ENCODE measurements at regions not wholly inside any gene's neighbourhood (a gene's known extent, or its start where the extent isn't known, plus 50 kb on each side); places are given as distances from the start of the nearest gene placed in this dataset.
"Not testable (repeated sequence)": the region's sequence is repeated elsewhere in the genome, so short reads cannot be mapped to it uniquely, and the experiment has no call there.

DNA sequence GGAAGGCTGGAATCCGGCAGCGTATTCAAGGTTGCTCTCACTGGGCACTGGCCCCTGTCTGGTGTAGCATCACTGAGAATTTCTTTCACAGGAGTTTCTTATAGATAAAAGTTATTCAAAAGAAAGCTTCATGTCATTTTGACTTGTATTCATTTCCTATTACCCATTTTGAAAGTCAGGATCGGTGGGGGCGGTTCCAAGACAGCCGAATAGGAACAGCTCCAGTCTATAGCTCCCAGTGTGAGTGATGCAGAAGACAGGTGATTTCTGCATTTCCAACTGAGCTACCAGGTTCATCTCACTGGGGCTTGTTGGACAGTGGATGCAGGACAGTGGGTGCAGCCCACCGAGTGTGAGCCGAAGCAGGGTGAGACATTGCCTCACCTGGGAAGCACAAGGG lies 51.5 kb upstream of the CDC42EP3 start:
- 81 to 100% (median 96%) methylated on average over 7 of the region's 7 CpGs for WGBS, 5 donors
- intact Hi-C loops (cut with DNase I; ENCODE audit: low total_unique reads); DNase-seq; H3K27me3 ChIP-seq (replicated peaks in 1 of 7); H3K36me3 ChIP-seq; H3K4me3 ChIP-seq; H3K4me1 ChIP-seq; H3K27ac ChIP-seq; H3K9me3 ChIP-seq: not testable (repeated sequence)

DNA sequence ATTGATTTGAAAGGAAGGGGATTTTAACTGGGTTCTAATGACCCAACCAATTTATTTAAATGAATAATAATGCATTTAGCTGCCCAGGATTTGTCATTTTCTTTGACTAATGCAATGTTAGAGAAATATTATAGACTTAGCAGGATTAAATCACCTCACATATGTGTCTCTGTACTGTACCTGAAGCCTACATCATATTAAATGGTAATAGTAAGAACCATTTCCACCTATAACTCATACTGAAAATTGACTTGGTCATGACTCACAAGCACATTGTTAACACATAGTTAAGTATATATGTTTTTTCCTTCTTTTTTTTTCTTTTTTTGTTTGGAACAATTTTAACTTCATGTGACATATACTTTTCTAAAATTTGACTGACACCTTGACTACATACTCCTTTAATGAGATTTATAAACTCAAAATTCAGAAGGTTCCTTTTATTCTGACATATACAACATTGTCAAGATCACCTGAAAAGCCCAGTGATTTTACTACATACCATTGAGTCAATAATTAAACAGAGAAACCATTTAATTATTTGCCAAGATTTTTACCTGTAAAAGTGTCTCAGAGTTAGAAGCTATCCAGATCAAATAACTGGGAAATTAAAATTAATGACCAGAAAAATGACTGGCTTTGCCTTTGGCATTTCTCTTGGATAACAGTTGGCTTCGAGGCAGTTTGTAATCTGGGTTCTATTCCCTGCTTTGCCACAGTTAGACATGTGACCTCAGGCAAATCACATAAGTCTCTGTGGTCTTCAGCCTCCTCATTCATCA lies 58.8 kb upstream of the CDC42EP3 start:
- Histone ChIP-seq H3K27ac (no peak overlapping the region), H3K4me3 (no peak overlapping the region), H3K27me3 (replicated peaks in 1 of 7) (no peaks in the 10 kb centered on the region), H3K4me1 (no peaks in the 10 kb centered on the region), H3K36me3 (no peaks in the 10 kb centered on the region), H3K9me3 (peaks cover 0 to 4% (median 0%) of the 10 kb centered on the region in 8 donors)
- WGBS, 5 donors, result 62 to 88% (median 77%) methylated on average over 1 of the region's 1 CpG
- intact Hi-C loops (cut with DNase I; ENCODE audit: low total_unique reads), result no loop called here
- DNase-seq, result no peak
- TF ChIP-seq POLR2A (IDR thresholded peaks at IDR 0.05), result no peak
- TF ChIP-seq, protein P1, sequence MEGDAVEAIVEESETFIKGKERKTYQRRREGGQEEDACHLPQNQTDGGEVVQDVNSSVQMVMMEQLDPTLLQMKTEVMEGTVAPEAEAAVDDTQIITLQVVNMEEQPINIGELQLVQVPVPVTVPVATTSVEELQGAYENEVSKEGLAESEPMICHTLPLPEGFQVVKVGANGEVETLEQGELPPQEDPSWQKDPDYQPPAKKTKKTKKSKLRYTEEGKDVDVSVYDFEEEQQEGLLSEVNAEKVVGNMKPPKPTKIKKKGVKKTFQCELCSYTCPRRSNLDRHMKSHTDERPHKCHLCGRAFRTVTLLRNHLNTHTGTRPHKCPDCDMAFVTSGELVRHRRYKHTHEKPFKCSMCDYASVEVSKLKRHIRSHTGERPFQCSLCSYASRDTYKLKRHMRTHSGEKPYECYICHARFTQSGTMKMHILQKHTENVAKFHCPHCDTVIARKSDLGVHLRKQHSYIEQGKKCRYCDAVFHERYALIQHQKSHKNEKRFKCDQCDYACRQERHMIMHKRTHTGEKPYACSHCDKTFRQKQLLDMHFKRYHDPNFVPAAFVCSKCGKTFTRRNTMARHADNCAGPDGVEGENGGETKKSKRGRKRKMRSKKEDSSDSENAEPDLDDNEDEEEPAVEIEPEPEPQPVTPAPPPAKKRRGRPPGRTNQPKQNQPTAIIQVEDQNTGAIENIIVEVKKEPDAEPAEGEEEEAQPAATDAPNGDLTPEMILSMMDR (IDR thresholded peaks at IDR 0.05 in 8 of 11, conservative IDR thresholded peaks at IDR 0.05 in 3 of 11), result no peak
- TF ChIP-seq POLR2AphosphoS5 (IDR thresholded peaks at IDR 0.05), result no peak

DNA sequence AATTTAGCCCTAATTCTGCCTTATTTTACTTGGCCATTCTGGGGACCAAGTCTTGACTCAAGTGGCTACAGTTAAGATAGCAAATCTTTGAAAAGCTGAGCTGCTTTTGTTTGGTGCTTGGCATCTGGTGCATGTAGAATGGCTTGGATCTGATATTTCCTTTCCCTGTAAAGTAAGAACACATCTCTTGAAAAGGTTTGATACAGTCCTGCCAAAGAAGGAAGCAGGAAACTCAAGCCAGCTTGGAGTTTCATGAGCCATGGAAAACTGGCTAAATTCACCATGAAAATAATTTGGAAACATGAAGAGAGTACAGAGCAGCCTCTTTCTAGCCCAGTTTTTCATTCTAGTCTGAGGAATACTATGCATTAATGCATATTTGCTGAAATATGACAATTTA lies 61.0 kb upstream of the CDC42EP3 start:
- H3K4me1 ChIP-seq; DNase-seq; H3K36me3 ChIP-seq; H3K27me3 ChIP-seq (replicated peaks in 1 of 7); H3K9me3 ChIP-seq; H3K4me3 ChIP-seq; intact Hi-C loops (cut with DNase I; ENCODE audit: low total_unique reads); H3K27ac ChIP-seq: not testable (repeated sequence)

DNA sequence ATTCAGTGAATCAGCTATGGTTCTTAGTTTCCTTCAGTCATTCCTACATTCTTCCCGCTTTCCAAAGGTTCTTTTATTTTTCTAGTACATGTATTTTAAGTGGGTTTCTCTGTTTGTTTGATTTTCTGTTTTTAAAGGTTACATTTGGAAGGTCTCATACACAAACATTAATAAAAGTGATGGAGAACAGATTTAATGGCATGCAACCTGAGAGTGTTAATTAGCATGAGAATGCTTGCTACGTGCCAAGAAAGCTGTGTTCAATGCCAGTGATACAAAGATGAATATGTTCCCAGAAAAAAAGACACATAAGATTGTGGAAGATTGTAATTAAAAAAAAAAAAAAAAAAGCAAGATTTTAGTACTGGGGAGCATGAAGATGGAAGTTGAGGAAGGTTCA lies 61.8 kb upstream of the CDC42EP3 start:
- intact Hi-C loops (cut with DNase I; ENCODE audit: low total_unique reads), result no loop called here
- Histone ChIP-seq H3K4me1 (no peaks in the 10 kb centered on the region), H3K9me3 (no peaks in the 10 kb centered on the region), H3K4me3 (no peak overlapping the region), H3K36me3 (no peaks in the 10 kb centered on the region), H3K27ac (no peak overlapping the region), H3K27me3 (replicated peaks in 1 of 7) (no peaks in the 10 kb centered on the region)
- 73 to 96% (median 78%) methylated on average over 2 of the region's 2 CpGs for WGBS, 5 donors
- TF ChIP-seq POLR2AphosphoS5 (IDR thresholded peaks at IDR 0.05) (no peak), POLR2A (IDR thresholded peaks at IDR 0.05) (no peak)
- TF ChIP-seq, protein P1 (IDR thresholded peaks at IDR 0.05 in 8 of 11, conservative IDR thresholded peaks at IDR 0.05 in 3 of 11), result no peak
- no peak for DNase-seq

DNA sequence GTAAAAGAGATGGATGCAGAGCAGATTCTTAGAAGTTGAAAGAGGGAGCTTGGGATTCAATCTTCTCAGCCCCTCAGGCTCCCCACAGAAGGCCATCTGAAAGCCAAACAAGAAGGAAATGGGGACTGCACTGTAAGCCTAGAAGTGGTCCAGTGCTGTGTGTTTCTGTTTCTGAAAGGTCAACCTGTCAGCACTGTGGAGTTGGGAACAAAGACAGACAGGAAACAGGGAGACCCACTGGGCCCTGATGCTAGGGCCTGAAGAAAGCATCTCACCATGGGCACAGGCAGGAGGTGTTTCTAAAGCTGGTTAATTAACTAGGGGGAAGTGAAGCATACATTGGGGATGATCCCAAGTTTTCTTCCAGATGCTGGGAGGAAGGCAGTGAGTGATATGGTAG lies 62.5 kb upstream of the CDC42EP3 start:
- H3K4me3 ChIP-seq; H3K27ac ChIP-seq; intact Hi-C loops (cut with DNase I; ENCODE audit: low total_unique reads); H3K36me3 ChIP-seq; H3K27me3 ChIP-seq (replicated peaks in 1 of 7); DNase-seq; H3K4me1 ChIP-seq; H3K9me3 ChIP-seq: not testable (repeated sequence)

DNA sequence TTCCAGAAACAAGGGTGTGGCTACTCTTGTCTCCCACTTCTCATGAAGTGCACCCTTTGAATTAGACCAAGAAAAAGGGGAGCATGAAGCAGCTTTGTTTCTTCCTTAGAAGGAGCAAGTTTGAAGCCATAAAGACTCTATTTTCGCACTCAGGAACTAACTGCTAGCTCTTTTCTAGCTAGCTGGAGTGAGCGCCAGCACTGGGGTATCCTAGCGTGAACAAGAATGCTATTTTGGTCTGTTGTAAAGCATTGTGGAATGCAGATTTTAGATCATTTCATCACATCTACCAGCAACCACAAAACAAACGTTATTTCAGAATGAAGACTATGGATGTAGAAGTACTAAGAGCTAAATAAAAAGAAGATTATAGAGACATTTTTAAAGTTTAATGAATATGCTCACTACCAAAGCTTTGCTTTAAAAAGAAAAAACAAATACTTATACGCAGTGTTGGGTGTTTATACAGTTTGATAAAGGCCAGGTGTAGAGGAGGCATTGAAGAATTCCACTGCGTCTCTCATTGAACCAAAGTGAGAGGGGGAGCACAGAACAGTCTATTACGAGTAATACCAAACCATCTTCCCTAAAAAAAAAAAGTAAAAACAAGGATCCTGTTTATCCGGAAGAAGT lies 63.6 kb upstream of the CDC42EP3 start:
- H3K27me3 ChIP-seq (replicated peaks in 1 of 7); H3K9me3 ChIP-seq; H3K36me3 ChIP-seq; H3K4me3 ChIP-seq; H3K27ac ChIP-seq; intact Hi-C loops (cut with DNase I; ENCODE audit: low total_unique reads); H3K4me1 ChIP-seq; DNase-seq: not testable (repeated sequence)
- 52 to 69% (median 59%) methylated on average over 8 of the region's 8 CpGs for WGBS, 5 donors

DNA sequence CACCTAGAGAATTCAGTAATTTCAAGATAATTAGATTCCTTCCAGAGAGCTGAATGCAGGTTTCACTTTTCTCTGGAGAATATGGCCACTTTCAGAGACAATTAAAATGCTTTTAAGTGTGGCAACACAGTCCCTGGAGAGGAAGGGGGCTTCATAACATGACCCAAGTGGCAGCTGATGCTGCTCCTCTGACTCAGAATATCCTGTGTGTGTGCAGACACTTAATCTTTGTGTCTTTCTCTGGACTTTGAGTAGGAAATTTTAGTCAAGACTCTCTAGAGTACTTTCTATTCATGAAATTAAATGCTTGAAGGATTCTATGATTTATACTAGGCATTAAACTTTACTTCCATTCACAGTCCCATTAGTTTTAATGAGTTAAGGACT lies 64.1 kb upstream of the CDC42EP3 start:
- H3K36me3 ChIP-seq; H3K27me3 ChIP-seq (replicated peaks in 1 of 7); intact Hi-C loops (cut with DNase I; ENCODE audit: low total_unique reads); DNase-seq; H3K27ac ChIP-seq; H3K9me3 ChIP-seq; H3K4me1 ChIP-seq; H3K4me3 ChIP-seq: not testable (repeated sequence)
